GM12878 (cell line): ENCODE measurements at regions not wholly inside any gene's neighbourhood (a gene's known extent, or its start where the extent isn't known, plus 50 kb on each side); places are given as distances from the start of the nearest gene placed in this dataset.

Source experiments
- ATF2 ChIP-seq: IDR thresholded peaks from 2 replicates; pipeline ENCODE4 v1.6.1; 2012; ENCODE audit warnings: low read length, inconsistent platforms
- CBX3 ChIP-seq: fragments of 200-600 bp; sonication (generic); IDR thresholded peaks from 2 replicates; pipeline ENCODE4 v1.6.1; 2016; ENCODE audit warnings: low read depth, borderline replicate concordance
- KAT2A ChIP-seq: conservative IDR thresholded peaks from 2 replicates; pipeline ENCODE4 v1.6.1; 2011; ENCODE audit warnings: low read depth, low read length; ENCODE audit not compliant: control insufficient read depth
- MEF2B ChIP-seq: fragments of 450-650 bp; IDR thresholded peaks from 2 replicates; pipeline ENCODE4 v1.6.1; 2018; ENCODE audit warnings: mild to moderate bottlenecking, moderate library complexity; ENCODE audit not compliant: partially characterized antibody, poor library complexity, severe bottlenecking
- MXI1 ChIP-seq: fragments of 150-350 bp; IDR thresholded peaks from 2 replicates; pipeline ENCODE4 v1.6.1; 2011; ENCODE audit warnings: low read depth, mild to moderate bottlenecking, inconsistent platforms, low read length, improper control_type of control experiment
- NKRF ChIP-seq: fragments of 450-650 bp; conservative IDR thresholded peaks from 2 replicates; pipeline ENCODE4 v1.6.1; 2017; ENCODE audit warnings: mild to moderate bottlenecking, moderate library complexity
- PBX3 ChIP-seq: IDR thresholded peaks from 2 replicates; pipeline ENCODE4 v1.6.1; 2011; ENCODE audit warnings: mild to moderate bottlenecking, low read depth, low read length, moderate library complexity; ENCODE audit not compliant: insufficient replicate concordance
- PRDM15 ChIP-seq: fragments of 450-650 bp; formaldehyde crosslinking; IDR thresholded peaks from 2 replicates; pipeline ENCODE4 v1.4.0; 2020; ENCODE audit warnings: mild to moderate bottlenecking, moderate library complexity
- SKIL ChIP-seq: fragments of 450-650 bp; IDR thresholded peaks from 2 replicates; pipeline ENCODE4 v1.6.1; 2017; ENCODE audit warnings: mild to moderate bottlenecking, low read depth, inconsistent platforms; ENCODE audit not compliant: poor library complexity, severe bottlenecking
- TCF3 ChIP-seq: IDR thresholded peaks from 2 replicates; pipeline ENCODE4 v1.6.1; 2012; ENCODE audit warnings: low read depth, mild to moderate bottlenecking, low read length, borderline replicate concordance; ENCODE audit not compliant: insufficient read depth
- TF ChIP-seq, protein P1 (sequence below): fragments of 450-650 bp; IDR thresholded peaks from 2 replicates; pipeline ENCODE4 v1.6.1; 2018; ENCODE audit warnings: mild to moderate bottlenecking, low read depth, moderate library complexity; ENCODE audit not compliant: partially characterized antibody
- TF ChIP-seq, protein P2 (sequence below): fragments of 450-650 bp; IDR thresholded peaks from 2 replicates; pipeline ENCODE4 v1.6.1; 2017; ENCODE audit warnings: borderline replicate concordance

DNA sequence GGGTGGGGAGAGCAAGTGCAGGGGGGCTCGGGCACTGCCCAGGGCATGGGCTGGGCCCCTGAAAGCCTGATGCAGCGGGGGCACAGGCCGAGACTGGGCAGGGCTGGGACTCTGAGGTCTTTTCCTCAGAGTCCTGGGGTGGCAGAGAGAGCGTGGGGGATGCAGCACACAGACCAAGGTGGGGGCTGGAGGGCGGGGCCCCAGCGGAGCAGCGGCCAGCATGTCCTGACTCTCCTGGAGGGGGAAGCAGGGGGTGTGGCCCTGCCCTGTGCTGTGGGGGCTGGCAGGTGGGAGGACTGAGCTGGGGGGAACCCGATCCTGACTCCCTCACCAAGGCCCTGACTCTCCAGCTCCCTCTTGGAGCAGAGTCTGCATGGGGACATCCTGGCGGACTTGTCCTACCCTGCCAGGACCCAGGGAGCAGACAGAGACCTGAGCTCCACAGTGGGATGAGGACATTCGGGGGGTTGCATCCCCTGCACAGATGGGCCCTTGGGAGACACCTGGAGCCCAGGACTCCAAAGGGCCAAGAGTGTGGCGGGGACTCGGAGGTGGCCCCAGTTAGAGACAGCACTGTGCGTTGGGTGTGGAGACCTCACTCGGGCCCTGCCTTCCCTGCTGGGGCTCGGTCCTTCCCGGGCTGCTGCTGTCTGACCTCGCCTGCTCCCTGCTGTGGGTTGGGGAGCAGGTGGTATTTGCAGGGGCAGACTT is 326.1 kb downstream of the TMEM121 start (continued):
- TF ChIP-seq MEF2B (no peak), ATF2 (no peak), KAT2A (no peak), MXI1 (peak; percentile 34; the same call in 1 of the 2 replicates), NKRF (no peak), TCF3 (no peak), SKIL (no peak), CBX3 (no peak), PBX3 (no peak), PRDM15 (peak; percentile 3; the same call in 1 of the 2 replicates)
- TF ChIP-seq, protein P1, sequence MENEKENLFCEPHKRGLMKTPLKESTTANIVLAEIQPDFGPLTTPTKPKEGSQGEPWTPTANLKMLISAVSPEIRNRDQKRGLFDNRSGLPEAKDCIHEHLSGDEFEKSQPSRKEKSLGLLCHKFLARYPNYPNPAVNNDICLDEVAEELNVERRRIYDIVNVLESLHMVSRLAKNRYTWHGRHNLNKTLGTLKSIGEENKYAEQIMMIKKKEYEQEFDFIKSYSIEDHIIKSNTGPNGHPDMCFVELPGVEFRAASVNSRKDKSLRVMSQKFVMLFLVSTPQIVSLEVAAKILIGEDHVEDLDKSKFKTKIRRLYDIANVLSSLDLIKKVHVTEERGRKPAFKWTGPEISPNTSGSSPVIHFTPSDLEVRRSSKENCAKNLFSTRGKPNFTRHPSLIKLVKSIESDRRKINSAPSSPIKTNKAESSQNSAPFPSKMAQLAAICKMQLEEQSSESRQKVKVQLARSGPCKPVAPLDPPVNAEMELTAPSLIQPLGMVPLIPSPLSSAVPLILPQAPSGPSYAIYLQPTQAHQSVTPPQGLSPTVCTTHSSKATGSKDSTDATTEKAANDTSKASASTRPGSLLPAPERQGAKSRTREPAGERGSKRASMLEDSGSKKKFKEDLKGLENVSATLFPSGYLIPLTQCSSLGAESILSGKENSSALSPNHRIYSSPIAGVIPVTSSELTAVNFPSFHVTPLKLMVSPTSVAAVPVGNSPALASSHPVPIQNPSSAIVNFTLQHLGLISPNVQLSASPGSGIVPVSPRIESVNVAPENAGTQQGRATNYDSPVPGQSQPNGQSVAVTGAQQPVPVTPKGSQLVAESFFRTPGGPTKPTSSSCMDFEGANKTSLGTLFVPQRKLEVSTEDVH, result peak; percentile 48
- TF ChIP-seq, protein P2, sequence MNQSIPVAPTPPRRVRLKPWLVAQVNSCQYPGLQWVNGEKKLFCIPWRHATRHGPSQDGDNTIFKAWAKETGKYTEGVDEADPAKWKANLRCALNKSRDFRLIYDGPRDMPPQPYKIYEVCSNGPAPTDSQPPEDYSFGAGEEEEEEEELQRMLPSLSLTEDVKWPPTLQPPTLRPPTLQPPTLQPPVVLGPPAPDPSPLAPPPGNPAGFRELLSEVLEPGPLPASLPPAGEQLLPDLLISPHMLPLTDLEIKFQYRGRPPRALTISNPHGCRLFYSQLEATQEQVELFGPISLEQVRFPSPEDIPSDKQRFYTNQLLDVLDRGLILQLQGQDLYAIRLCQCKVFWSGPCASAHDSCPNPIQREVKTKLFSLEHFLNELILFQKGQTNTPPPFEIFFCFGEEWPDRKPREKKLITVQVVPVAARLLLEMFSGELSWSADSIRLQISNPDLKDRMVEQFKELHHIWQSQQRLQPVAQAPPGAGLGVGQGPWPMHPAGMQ, result no peak
